Bronchial epithelial cell (primary cell): ENCODE measurements at regions not wholly inside any gene's neighbourhood (a gene's known extent, or its start where the extent isn't known, plus 50 kb on each side); places are given as distances from the start of the nearest gene placed in this dataset.

Source experiments
- DNase-seq: peaks from one replicate; pipeline ENCODE4 v3.0.0-alpha.2; 2010; ENCODE audit warnings: low read depth
- FAIRE-seq: peaks from 2 replicates; lab custom pipeline; 2011; peaks lifted over from hg19 to GRCh38; lab: Jason Lieb, UNC
- H3K27me3 ChIP-seq: 2 replicates; pipeline ENCODE4 v1.5.1; 2011; ENCODE audit warnings: low read length; ENCODE audit not compliant: control insufficient read depth, insufficient read depth
- H3K36me3 ChIP-seq: 2 replicates; pipeline ENCODE4 v1.5.1; 2011; ENCODE audit warnings: low read length; ENCODE audit not compliant: control insufficient read depth, insufficient read depth
- H3K4me3 ChIP-seq: 2 replicates; pipeline ENCODE4 v1.5.1; 2011; ENCODE audit warnings: mild to moderate bottlenecking, low read depth, low read length, control low read depth
- TF ChIP-seq, protein P1 (sequence below): IDR thresholded peaks from 2 replicates; pipeline ENCODE4 v1.5.1; 2011; ENCODE audit warnings: mild to moderate bottlenecking, moderate library complexity, low read length, control low read depth, inconsistent platforms; ENCODE audit not compliant: insufficient read depth, severe bottlenecking

DNA sequence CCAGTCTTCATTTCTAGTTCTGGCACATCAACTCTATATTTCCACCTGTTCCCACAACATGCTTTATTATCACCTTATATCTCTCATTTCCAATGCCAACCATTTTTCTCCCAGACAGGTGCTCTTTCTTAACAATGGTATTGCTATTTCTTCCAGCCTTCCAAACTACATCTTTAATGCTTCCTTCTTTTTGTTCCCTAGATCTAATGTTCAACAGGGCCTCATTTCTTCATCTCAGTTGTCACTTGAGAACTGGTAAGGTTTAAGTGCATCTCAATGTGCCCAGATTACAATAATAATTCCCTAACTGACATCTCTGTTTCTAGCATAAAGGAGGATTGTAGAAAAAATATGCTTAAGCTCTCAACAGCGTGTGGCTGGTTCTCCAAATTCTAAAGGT lies 272.6 kb downstream of the COX7C start:
- Histone ChIP-seq H3K36me3 (no peaks in the 10 kb centered on the region), H3K4me3 (no peak overlapping the region), H3K27me3 (no peaks in the 10 kb centered on the region)
- TF ChIP-seq, protein P1, sequence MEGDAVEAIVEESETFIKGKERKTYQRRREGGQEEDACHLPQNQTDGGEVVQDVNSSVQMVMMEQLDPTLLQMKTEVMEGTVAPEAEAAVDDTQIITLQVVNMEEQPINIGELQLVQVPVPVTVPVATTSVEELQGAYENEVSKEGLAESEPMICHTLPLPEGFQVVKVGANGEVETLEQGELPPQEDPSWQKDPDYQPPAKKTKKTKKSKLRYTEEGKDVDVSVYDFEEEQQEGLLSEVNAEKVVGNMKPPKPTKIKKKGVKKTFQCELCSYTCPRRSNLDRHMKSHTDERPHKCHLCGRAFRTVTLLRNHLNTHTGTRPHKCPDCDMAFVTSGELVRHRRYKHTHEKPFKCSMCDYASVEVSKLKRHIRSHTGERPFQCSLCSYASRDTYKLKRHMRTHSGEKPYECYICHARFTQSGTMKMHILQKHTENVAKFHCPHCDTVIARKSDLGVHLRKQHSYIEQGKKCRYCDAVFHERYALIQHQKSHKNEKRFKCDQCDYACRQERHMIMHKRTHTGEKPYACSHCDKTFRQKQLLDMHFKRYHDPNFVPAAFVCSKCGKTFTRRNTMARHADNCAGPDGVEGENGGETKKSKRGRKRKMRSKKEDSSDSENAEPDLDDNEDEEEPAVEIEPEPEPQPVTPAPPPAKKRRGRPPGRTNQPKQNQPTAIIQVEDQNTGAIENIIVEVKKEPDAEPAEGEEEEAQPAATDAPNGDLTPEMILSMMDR: no peak
- FAIRE-seq (no peak), DNase-seq (no peak)

DNA sequence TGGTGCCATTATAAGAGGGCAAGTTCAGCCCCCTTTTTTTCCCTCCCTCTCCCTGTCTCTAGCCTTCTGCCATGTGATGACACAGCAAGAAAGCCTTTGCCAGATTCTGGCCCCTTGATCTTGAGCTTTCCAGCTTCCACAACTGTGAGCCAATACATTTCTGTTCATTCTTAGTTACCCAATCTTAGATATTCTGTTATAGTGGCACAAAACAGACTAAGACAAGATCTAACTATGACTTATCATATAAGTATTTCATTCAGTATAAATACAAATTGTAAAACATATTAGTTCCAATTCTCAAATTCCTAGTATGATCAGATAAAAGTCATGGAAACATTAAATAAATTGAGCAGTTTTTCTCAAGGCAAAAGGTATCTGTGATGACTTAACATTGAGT lies 276.3 kb downstream of the COX7C start:
- DNase-seq (no peak), FAIRE-seq (no peak)
- Histone ChIP-seq H3K36me3 (no peaks in the 10 kb centered on the region), H3K4me3 (no peak overlapping the region), H3K27me3 (no peaks in the 10 kb centered on the region)
- TF ChIP-seq, protein P1: no peak

DNA sequence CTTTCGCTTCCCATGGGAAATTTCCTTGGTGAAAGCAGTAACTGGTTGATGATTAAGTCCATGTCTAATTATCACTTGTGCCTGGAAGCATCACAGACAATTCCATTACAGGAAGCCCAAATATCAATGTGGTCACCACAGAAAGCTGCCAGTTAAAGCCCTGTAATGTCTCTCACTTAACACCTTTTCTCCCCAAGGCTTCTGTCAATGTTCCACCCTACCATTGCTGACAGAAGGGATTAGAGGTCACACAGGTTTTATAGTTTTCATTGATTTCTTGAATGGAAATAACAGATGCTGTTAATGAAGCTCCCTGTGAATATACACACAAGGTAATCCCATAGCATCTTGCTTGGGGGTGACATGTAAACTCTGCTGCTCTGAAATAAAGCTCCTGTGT lies 279.2 kb downstream of the COX7C start:
- no peak overlapping the region for H3K4me3 ChIP-seq
- H3K27me3 ChIP-seq: no peaks in the 10 kb centered on the region
- DNase-seq (no peak), FAIRE-seq (no peak)
- TF ChIP-seq, protein P1: no peak
- H3K36me3 ChIP-seq: no peaks in the 10 kb centered on the region

DNA sequence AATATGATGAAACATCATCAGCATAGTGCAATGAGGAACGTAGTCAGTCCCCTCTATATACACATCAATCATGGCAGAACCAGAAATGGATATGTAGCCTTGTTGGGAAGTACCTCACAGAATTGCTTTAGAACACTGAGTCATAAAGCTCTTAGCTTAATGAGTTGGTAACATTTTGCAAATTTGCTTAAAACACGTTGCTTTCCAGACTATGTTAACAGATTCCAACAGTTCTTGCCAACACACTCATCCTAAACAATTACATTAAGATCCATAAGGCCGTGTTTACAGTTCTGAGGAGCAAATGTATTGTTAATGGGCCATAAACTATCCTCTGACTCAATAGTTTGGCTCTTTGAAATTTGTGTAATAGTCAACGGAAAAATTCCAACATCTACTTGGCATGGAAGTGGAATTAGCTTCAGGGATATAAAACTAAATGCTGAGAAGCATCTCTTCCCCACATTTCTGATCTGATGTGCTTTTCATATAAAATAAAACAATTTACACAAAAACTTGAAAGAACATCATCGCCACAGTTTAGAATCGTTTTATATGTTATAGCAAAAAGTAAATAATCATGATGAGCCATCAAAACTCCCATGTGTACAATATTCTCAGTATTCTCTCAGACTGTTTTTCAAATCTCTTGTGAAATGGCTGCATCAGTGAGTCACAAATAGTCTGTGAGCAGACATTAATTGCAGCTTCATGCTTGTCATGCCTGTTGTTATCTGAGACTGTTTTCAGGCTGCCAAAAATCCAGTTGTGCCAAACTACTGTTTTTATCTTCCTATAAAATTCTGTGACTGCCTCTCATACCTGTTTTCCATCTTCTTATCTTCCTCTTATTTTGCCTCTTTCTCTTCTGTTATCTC lies 291.9 kb downstream of the COX7C start:
- no peak for FAIRE-seq
- no peak overlapping the region for H3K4me3 ChIP-seq
- DNase-seq: peak; percentile 13
- H3K36me3 ChIP-seq: no peaks in the 10 kb centered on the region
- no peaks in the 10 kb centered on the region for H3K27me3 ChIP-seq
- TF ChIP-seq, protein P1: no peak

DNA sequence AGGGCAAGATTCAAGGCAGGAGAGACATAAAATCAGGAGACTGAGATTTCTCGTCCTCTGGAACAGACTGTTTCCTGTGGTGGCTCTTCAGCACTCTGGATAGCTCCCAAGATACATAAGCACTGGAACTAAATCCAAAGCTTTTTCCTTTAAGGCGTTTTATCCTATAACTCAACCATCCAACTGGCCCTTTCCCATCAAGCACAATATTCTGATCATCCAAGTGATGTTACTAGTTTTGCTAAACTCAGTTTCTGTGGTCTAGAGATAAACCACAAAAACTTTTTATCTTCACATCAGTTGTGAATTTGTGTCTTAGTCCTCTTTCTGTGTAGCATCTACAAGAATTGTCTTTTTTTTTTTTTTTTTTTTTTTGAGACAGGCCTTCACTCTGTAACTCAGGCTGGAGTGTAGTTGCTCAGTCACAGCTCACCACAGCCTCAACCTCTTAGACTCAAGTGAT lies 299.4 kb downstream of the COX7C start:
- TF ChIP-seq, protein P1: no peak
- H3K36me3 ChIP-seq: no peaks in the 10 kb centered on the region
- no peaks in the 10 kb centered on the region for H3K27me3 ChIP-seq
- peak; percentile 26 for DNase-seq
- FAIRE-seq: no peak
- no peak overlapping the region for H3K4me3 ChIP-seq
